Progenitor cell of endocrine pancreas (in vitro differentiated cells): ENCODE measurements at regions not wholly inside any gene's neighbourhood (a gene's known extent, or its start where the extent isn't known, plus 50 kb on each side); places are given as distances from the start of the nearest gene placed in this dataset.

Source experiments
- DNase-seq: peaks from one replicate; pipeline ENCODE4 v3.0.0; 2021; ENCODE audit warnings: low spot score; ENCODE audit not compliant: unreplicated experiment
- H3K27ac Mint-ChIP-seq: 2 replicates; pipeline ENCODE4 v1.8.0; 2021; ENCODE audit warnings: mild to moderate bottlenecking, moderate library complexity, mixed read lengths
- H3K27me3 Mint-ChIP-seq: 2 replicates; pipeline ENCODE4 v1.8.0; 2021; ENCODE audit warnings: mixed read lengths
- H3K36me3 Mint-ChIP-seq: 2 replicates; pipeline ENCODE4 v1.8.0; 2022; ENCODE audit warnings: mixed read lengths; ENCODE audit not compliant: insufficient read depth
- H3K4me1 Mint-ChIP-seq: 2 replicates; pipeline ENCODE4 v1.8.0; 2021; ENCODE audit warnings: low read depth, mixed read lengths
- H3K4me3 Mint-ChIP-seq: 2 replicates; pipeline ENCODE4 v1.8.0; 2021; ENCODE audit warnings: low read depth, mild to moderate bottlenecking, moderate library complexity, mixed read lengths
- H3K9me3 Mint-ChIP-seq: 2 replicates; pipeline ENCODE4 v1.8.0; 2021; ENCODE audit warnings: low read depth, mixed read lengths
- TF ChIP-seq, protein P1 (sequence below): fragments of 200-600 bp; sonication (generic); IDR thresholded peaks from one replicate; pipeline ENCODE4 v1.5.0; 2021; ENCODE audit warnings: antibody characterized with exemption, mild to moderate bottlenecking; ENCODE audit not compliant: unreplicated experiment

DNA sequence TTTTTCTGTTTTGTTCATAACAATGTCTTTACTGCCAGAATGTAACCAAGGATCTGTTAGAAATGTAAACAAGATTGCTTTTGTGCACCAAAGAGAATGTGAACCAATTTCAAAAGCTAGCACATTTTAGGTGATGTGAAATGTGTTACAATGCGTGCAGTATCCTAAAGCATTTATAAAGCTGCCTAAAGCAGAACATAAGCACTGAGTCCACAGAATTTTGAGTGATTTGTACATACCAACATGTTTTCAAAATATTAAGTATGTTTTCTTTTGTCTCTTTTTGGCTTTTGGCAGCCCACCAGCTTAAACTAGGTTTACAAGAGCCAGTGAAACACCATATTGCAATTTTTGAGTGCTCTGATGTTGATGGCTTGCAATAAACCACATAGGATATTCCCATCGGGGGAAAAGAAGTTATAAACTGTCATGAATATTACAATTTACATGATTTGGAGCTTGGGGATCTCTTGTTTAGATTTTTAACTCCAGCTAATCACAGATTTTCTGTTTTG lies 364.0 kb downstream of the ZIC1 start:
- H3K4me1 Mint-ChIP-seq, result no peaks in the 10 kb centered on the region
- DNase-seq, result no peak
- TF ChIP-seq, protein P1, sequence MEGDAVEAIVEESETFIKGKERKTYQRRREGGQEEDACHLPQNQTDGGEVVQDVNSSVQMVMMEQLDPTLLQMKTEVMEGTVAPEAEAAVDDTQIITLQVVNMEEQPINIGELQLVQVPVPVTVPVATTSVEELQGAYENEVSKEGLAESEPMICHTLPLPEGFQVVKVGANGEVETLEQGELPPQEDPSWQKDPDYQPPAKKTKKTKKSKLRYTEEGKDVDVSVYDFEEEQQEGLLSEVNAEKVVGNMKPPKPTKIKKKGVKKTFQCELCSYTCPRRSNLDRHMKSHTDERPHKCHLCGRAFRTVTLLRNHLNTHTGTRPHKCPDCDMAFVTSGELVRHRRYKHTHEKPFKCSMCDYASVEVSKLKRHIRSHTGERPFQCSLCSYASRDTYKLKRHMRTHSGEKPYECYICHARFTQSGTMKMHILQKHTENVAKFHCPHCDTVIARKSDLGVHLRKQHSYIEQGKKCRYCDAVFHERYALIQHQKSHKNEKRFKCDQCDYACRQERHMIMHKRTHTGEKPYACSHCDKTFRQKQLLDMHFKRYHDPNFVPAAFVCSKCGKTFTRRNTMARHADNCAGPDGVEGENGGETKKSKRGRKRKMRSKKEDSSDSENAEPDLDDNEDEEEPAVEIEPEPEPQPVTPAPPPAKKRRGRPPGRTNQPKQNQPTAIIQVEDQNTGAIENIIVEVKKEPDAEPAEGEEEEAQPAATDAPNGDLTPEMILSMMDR, result no peak

DNA sequence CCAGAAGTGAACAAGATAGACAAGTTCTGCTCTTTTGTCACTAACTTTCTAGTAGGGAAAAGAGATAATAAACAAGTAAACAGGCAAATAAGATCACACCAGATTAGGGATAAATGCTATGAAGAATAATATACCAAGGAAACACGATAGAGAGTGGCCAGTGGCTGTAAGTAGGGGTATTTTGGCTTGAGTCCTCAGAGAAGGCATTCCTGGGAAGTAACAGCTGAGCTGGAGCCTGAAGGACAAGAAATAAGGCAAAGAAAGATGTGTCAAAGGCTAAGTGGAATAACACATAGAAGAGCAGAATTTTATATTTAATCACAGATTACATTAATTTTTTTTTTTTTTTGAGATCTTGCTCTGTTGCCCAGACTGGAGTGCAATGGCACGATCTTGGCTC lies 366.2 kb downstream of the ZIC1 start:
- H3K27me3 Mint-ChIP-seq, result no peaks in the 10 kb centered on the region
- H3K27ac Mint-ChIP-seq, result no peak overlapping the region
- DNase-seq, result no peak
- TF ChIP-seq, protein P1, result no peak
- no peaks in the 10 kb centered on the region for H3K4me1 Mint-ChIP-seq
- H3K9me3 Mint-ChIP-seq, result no peaks in the 10 kb centered on the region
- no peaks in the 10 kb centered on the region for H3K36me3 Mint-ChIP-seq
- H3K4me3 Mint-ChIP-seq, result no peak overlapping the region

More for the DNA sequence above, 364.0 kb downstream of the ZIC1 start:
- Mint-ChIP-seq H3K36me3 (no peaks in the 10 kb centered on the region), H3K27me3 (no peaks in the 10 kb centered on the region), H3K4me3 (no peak overlapping the region), H3K9me3 (no peaks in the 10 kb centered on the region), H3K27ac (no peak overlapping the region)

DNA sequence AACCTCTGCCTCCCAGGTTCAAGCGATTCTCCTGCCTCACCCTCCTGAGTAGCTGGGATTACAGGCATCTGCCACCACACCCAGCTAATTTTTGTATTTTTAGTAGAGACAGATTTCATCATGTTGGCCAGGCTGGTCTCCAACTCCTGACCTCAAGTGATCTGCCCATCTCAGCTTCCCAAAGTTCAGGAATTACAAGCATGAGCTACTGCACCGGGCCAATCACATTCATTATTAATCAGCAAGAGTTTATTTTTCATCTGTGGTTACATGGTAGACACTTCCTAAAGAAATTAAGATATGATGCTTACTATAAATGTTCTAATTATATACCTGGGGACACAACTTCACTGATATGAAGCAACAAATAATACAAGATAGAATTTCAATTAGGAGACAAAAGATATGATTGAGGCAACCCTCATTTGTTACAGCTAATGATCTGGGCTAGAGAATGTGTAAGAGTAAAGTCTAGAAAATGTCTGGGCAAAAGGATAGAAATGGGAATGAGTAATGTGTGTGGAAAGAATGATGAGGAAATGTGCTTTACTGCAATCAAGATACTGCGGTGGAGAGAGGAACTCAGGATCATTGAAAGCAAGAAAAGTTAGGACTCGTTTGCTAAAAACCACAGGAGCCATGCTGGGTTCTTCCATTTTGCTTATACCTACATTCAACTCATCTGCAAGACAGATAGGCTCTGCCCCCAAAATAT lies 366.8 kb downstream of the ZIC1 start:
- H3K9me3 Mint-ChIP-seq, result no peaks in the 10 kb centered on the region

DNA sequence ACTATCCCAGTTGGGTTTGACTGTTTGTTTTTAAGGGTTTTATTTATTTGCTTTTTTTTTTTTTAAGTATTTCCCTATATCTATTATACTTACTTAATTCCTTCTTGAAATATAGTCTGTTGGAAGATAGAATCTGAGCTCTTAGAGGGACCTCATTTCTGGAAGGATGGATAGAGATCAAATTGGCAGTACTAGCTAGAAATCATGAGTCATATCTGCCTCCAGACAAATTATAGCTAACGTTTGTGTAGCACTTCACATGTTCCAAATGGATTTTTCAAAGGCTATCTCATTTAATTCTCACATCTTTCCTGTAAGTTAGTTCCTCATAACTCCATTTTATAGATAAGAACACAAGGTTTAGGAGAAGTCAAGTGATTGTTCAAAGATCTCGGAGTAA lies 384.7 kb downstream of the ZIC1 start:
- Mint-ChIP-seq H3K4me3 (no peak overlapping the region), H3K9me3 (no peaks in the 10 kb centered on the region), H3K27ac (no peak overlapping the region), H3K4me1 (no peaks in the 10 kb centered on the region), H3K27me3 (no peaks in the 10 kb centered on the region), H3K36me3 (no peaks in the 10 kb centered on the region)
- DNase-seq, result no peak
- TF ChIP-seq, protein P1, result no peak

More for the DNA sequence above, 366.8 kb downstream of the ZIC1 start:
- Mint-ChIP-seq H3K27me3 (no peaks in the 10 kb centered on the region), H3K27ac (no peak overlapping the region), H3K36me3 (no peaks in the 10 kb centered on the region), H3K4me1 (no peaks in the 10 kb centered on the region), H3K4me3 (no peak overlapping the region)
- TF ChIP-seq, protein P1, result no peak
- no peak for DNase-seq

DNA sequence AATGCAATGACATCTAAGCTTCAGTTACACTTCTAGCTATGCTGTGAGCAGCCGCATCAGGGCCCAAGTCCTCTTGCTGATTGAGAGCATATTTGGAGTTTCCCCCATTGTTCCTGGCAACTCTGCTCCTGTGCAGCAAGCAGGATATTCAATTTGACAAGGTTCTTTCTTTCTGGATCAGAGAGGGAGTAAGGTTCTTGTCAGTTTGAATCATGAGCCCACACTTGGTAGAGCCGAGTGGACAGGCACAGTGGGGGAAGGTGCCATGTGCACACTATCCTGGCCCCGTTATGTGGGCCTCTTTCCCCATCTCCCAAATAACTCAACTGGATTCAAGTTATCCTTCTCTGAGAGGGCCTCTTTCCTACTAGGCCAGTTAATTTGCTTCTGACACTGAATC lies 385.4 kb downstream of the ZIC1 start:
- no peaks in the 10 kb centered on the region for H3K4me1 Mint-ChIP-seq
- no peak overlapping the region for H3K4me3 Mint-ChIP-seq
- DNase-seq, result no peak
- TF ChIP-seq, protein P1, result no peak
- no peaks in the 10 kb centered on the region for H3K36me3 Mint-ChIP-seq
- no peaks in the 10 kb centered on the region for H3K27me3 Mint-ChIP-seq
- no peaks in the 10 kb centered on the region for H3K9me3 Mint-ChIP-seq
- no peak overlapping the region for H3K27ac Mint-ChIP-seq
